BJ (cell line): ENCODE measurements at regions not wholly inside any gene's neighbourhood (a gene's known extent, or its start where the extent isn't known, plus 50 kb on each side); places are given as distances from the start of the nearest gene placed in this dataset.

Experiments
- CTCF ChIA-PET: fragments of 350-600 bp; formaldehyde crosslinking; extraction: SDS; loops from one replicate; lab custom pipeline; 2021; ENCODE audit warnings: antibody characterized with exemption, inconsistent platforms; lab: Yijun Ruan, JAX
- POLR2A ChIA-PET: fragments of 300-600 bp; sonication (Branson Sonifier 250); formaldehyde crosslinking; extraction: SDS; loops from one replicate; lab custom pipeline; 2021; ENCODE audit warnings: antibody characterized with exemption; lab: Charles Lee
- DNase-seq: peaks from one replicate; pipeline ENCODE4 v3.0.0-alpha.2; 2011; ENCODE audit warnings: low read depth
- H3K27me3 ChIP-seq: 2 replicates; pipeline ENCODE4 v1.6.0; 2011; ENCODE audit warnings: low read length; ENCODE audit not compliant: control insufficient read depth, insufficient read depth
- H3K36me3 ChIP-seq: 2 replicates; pipeline ENCODE4 v1.5.1; 2011; ENCODE audit warnings: low read length; ENCODE audit not compliant: control insufficient read depth, insufficient read depth
- H3K4me3 ChIP-seq: 2 replicates; pipeline ENCODE4 v1.5.1; 2011; ENCODE audit warnings: low read depth, mild to moderate bottlenecking, control low read depth, low read length
- CTCF ChIP-seq: IDR thresholded peaks from 2 replicates; pipeline ENCODE4 v1.5.1; 2011; ENCODE audit warnings: low read depth, mild to moderate bottlenecking, control low read depth, inconsistent platforms, low read length, moderate library complexity; ENCODE audit not compliant: insufficient read depth

DNA sequence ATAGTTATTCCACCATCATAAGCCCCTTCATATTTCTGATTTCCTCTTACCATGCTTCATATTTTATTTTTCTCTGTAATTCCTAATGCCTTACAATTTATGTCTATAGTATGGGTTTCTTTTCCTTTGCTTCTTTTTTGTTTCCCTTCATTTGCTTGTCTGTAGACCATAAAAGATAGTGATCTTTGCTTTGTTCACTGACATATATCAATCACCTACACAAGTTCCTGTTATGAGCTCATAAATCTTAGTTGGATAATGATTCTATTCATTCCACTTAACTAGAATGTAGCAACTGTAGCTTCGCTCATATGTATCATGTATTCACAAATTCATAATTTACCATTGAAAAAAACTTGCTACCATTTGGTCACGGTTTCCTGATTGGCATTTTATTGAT, 388.8 kb upstream of the ATXN7L3B start:
- TF ChIP-seq CTCF: no peak
- H3K4me3 ChIP-seq: no peak overlapping the region
- H3K36me3 ChIP-seq: no peaks in the 10 kb centered on the region
- ChIA-PET POLR2A (no interaction called here), CTCF (no interaction called here)
- no peaks in the 10 kb centered on the region for H3K27me3 ChIP-seq
- DNase-seq: no peak

GRCh38 chr12:74152370-74152769, 385.3 kb upstream of the ATXN7L3B start:
- DNase-seq: no peak
- TF ChIP-seq CTCF: no peak
- Histone ChIP-seq H3K36me3 (no peaks in the 10 kb centered on the region), H3K4me3 (no peak overlapping the region), H3K27me3 (no peaks in the 10 kb centered on the region)
- CTCF ChIA-PET: no interaction called here
- POLR2A ChIA-PET: no interaction called here

- ChIA-PET POLR2A (no interaction called here), CTCF (no interaction called here)
- no peaks in the 10 kb centered on the region for H3K36me3 ChIP-seq
- H3K4me3 ChIP-seq: no peak overlapping the region
- H3K27me3 ChIP-seq: no peaks in the 10 kb centered on the region
- no peak for TF ChIP-seq CTCF
- DNase-seq: no peak
These were observed 371.5 kb upstream of the ATXN7L3B start for GRCh38 chr12:74166096-74166495.

GRCh38 chr12:74169607-74170006, 368.0 kb upstream of the ATXN7L3B start:
- no peaks in the 10 kb centered on the region for H3K36me3 ChIP-seq
- ChIA-PET POLR2A (no interaction called here), CTCF (no interaction called here)
- no peak for DNase-seq
- TF ChIP-seq CTCF: no peak
- H3K4me3 ChIP-seq: no peak overlapping the region
- H3K27me3 ChIP-seq: no peaks in the 10 kb centered on the region

DNA sequence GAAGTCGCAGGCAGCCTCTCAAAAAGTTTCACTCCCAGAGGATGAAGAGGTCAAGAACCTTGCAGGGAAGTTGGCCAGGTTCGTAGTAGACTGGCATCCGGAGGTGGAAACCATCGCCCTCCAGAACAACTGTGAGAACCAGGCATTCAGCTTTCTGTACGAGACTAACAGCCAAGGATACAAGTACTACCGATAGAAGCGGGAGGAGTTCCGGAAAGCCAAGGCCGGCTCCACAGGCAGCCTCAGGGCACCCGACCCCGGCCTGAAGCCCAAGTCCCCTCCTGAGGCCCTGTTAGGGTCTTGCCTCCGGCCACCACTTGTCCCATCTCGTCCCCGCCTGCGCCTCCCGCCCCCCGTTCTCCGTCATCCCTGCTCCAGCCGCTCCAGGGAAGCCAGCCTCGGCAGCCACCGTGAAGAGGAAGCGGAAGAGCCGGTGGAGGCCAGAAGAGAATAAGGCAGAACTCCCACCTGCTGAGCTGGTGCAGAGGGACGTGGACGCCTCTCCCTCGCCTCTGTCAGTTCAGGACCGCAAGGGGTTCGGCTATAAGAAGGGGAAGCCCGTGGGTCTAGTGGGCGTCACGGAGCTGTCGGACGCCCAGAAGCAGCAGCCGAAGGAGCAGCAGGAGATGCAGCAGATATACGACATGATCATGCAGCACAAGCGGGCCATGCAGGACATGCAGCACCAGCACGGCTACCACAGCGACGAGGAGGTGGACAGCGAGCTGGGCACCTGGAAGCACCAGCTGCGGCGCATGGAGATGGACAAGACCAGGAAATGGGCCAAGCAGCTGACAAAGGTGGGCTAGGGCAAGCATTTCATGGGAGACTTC, 366.8 kb upstream of the ATXN7L3B start:
- POLR2A ChIA-PET: no interaction called here
- no peaks in the 10 kb centered on the region for H3K36me3 ChIP-seq
- no peak for TF ChIP-seq CTCF
- CTCF ChIA-PET: no interaction called here
- H3K4me3 ChIP-seq: no peak overlapping the region
- no peaks in the 10 kb centered on the region for H3K27me3 ChIP-seq
- DNase-seq: no peak
